ENCODE measurements at regions not wholly inside any gene's neighbourhood (a gene's known extent, or its start where the extent isn't known, plus 50 kb on each side); places are given as distances from the start of the nearest gene placed in this dataset.
"Not testable (repeated sequence)": the region's sequence is repeated elsewhere in the genome, so short reads cannot be mapped to it uniquely, and the experiment has no call there.

DNA sequence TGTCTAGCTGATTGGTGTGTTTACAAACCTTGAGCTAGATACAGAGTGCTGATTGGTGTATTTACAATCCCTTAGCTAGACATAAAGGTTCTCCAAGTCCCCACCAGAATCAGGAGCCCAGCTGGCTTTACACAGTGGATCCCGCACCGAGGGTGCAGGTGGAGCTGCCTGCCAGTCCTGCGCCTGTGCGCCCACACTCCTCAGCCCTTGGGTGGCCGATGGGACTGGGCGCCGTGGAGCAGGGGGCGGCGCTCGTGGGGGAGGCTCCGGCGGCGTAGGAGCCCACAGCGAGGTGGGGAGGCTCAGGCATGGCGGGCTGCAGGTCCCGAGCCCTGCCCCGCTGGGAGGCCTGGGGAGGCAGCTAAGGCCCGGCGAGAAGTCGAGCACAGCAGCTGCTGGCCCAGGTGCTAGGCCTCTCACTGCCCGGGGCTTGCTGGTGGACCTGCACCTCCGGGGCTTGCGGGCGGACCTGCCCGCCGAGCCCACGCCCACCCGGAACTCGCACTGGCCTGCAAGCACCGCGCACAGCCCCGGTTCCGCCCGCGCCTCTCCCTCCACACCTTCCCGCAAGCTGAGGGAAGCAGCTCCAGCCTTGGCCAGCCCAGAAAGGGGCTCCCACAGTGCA is 51.0 kb upstream of the CDYL start:
- H3K4me2 ChIP-seq (ENCODE audit: low read length); H3K36me3 ChIP-seq (ENCODE audit: insufficient read depth, low read length); H3K27ac ChIP-seq (ENCODE audit: low read depth, low read length, poor library complexity, severe bottlenecking); H3K9me3 ChIP-seq (ENCODE audit: low read length); H3K79me2 ChIP-seq (ENCODE audit: insufficient read depth, low read depth, low read length); H4K20me1 ChIP-seq (ENCODE audit: insufficient read depth, low read length); H3K9me2 ChIP-seq (ENCODE audit: insufficient read depth, low read length); DNase-seq (ENCODE audit: low spot score); intact Hi-C loops (cut with micrococcal nuclease; ENCODE audit: unreplicated experiment); CTCF ChIA-PET (ENCODE audit: unreplicated experiment); H3K4me1 ChIP-seq (ENCODE audit: insufficient read depth, low read length, poor library complexity, severe bottlenecking); H2AFZ ChIP-seq (ENCODE audit: low read length); H3K4me3 ChIP-seq (ENCODE audit: low read depth, low read length, poor library complexity, severe bottlenecking); BruUV-seq (replicated peaks): not testable (repeated sequence)
- POLR2A ChIA-PET: interaction anchor here (0.6 kb wide), 1 partner anchor 250 kb away, joined by 3 read pairs; no protein-coding TSS in a partner anchor

DNA sequence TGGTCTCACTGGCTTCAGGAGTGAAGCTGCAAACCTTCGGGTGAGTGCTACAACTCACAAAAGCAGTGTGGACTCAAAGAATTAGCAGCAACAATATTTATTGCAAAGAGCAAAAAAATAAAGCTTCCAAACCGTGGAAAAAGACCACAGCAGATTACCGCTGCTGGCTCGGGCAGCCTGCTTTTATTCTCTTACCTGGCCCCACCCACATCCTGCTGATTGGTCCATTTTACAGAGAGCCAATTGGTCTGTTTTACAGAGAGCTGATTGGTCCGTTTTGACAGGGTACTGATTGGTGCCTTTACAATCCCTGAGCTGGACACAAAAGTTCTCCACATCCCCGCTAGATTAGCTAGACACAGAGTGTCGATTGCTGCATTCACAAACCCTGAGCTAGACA is 51.5 kb upstream of the CDYL start:
- H3K9me2 ChIP-seq (ENCODE audit: insufficient read depth, low read length); H3K4me1 ChIP-seq (ENCODE audit: insufficient read depth, low read length, poor library complexity, severe bottlenecking); H3K4me2 ChIP-seq (ENCODE audit: low read length); BruUV-seq (replicated peaks); CTCF ChIA-PET (ENCODE audit: unreplicated experiment); H3K9me3 ChIP-seq (ENCODE audit: low read length); H3K4me3 ChIP-seq (ENCODE audit: low read depth, low read length, poor library complexity, severe bottlenecking); H2AFZ ChIP-seq (ENCODE audit: low read length); H3K36me3 ChIP-seq (ENCODE audit: insufficient read depth, low read length); H4K20me1 ChIP-seq (ENCODE audit: insufficient read depth, low read length); DNase-seq (ENCODE audit: low spot score); intact Hi-C loops (cut with micrococcal nuclease; ENCODE audit: unreplicated experiment); H3K27ac ChIP-seq (ENCODE audit: low read depth, low read length, poor library complexity, severe bottlenecking); H3K79me2 ChIP-seq (ENCODE audit: insufficient read depth, low read depth, low read length): not testable (repeated sequence)
- POLR2A ChIA-PET: interaction anchor here (0.6 kb wide), 1 partner anchor 251 kb away, joined by 3 read pairs; no protein-coding TSS in a partner anchor

DNA sequence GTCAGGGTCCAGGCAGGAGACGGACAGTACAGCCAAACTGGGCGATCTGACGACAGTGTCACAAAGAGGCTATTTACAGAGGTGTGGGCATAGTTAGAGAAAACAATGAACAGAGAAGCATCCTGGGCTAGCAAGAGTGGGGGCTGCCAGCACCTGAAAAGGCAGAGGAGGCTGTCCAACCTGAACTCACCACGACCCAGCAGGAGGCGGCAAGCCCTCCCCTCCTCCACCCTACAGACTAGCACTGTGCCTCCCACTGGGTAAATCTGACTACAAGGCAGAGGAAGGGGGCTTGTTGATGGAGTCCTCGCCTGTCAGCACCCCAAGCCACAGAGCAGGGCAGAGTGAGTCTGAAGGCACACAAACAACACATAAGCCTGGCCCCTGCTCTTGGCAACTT is 52.8 kb upstream of the CDYL start:
- no peak overlapping the region for H3K4me2 ChIP-seq (ENCODE audit: low read length)
- H3K36me3 ChIP-seq (ENCODE audit: insufficient read depth, low read length): no peaks in the 10 kb centered on the region
- no peak overlapping the region for H3K27ac ChIP-seq (ENCODE audit: low read depth, low read length, poor library complexity, severe bottlenecking)
- H4K20me1 ChIP-seq (ENCODE audit: insufficient read depth, low read length): no peaks in the 10 kb centered on the region
- no peak for TF ChIP-seq EZH2phosphoT487 (IDR thresholded peaks at IDR 0.05; ENCODE audit: borderline replicate concordance, low read depth, low read length)
- TF ChIP-seq, protein P1, sequence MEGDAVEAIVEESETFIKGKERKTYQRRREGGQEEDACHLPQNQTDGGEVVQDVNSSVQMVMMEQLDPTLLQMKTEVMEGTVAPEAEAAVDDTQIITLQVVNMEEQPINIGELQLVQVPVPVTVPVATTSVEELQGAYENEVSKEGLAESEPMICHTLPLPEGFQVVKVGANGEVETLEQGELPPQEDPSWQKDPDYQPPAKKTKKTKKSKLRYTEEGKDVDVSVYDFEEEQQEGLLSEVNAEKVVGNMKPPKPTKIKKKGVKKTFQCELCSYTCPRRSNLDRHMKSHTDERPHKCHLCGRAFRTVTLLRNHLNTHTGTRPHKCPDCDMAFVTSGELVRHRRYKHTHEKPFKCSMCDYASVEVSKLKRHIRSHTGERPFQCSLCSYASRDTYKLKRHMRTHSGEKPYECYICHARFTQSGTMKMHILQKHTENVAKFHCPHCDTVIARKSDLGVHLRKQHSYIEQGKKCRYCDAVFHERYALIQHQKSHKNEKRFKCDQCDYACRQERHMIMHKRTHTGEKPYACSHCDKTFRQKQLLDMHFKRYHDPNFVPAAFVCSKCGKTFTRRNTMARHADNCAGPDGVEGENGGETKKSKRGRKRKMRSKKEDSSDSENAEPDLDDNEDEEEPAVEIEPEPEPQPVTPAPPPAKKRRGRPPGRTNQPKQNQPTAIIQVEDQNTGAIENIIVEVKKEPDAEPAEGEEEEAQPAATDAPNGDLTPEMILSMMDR (conservative IDR thresholded peaks at IDR 0.05; ENCODE audit: low read length): no peak
- no peaks in the 10 kb centered on the region for H3K9me3 ChIP-seq (ENCODE audit: low read length)
- H3K9me2 ChIP-seq (ENCODE audit: insufficient read depth, low read length): no peaks in the 10 kb centered on the region
- H3K79me2 ChIP-seq (ENCODE audit: insufficient read depth, low read depth, low read length): no peaks in the 10 kb centered on the region
- intact Hi-C loops (cut with micrococcal nuclease; ENCODE audit: unreplicated experiment): no loop called here
- no TSS peak for BruUV-seq (replicated peaks)
- no peaks in the 10 kb centered on the region for H3K4me1 ChIP-seq (ENCODE audit: insufficient read depth, low read length, poor library complexity, severe bottlenecking)
- no peak overlapping the region for H3K4me3 ChIP-seq (ENCODE audit: low read depth, low read length, poor library complexity, severe bottlenecking)
- CTCF ChIA-PET (ENCODE audit: unreplicated experiment): no interaction called here
- POLR2A ChIA-PET: no interaction called here
- DNase-seq (ENCODE audit: low spot score): no peak
- no peak overlapping the region for H2AFZ ChIP-seq (ENCODE audit: low read length)

DNA sequence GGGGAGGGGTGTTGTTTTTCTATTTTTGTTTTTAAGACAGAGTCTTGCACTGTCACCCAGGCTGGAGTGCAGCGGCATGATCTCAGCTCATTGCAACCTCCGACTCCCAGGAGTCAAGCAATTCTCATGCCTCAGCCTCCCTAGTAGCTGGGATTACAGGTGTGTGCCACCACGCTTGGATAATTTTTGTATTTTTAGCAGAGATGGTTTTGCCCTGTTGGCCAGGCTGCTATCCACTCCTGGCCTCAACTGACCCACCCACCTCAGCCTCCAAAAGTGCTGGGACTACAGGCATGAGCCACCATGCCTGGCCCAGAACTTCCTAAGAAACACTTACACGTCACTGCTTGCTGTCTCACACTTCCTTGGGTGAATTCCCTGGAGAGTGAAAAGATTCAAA is 54.8 kb upstream of the CDYL start:
- H3K4me2 ChIP-seq (ENCODE audit: low read length); DNase-seq (ENCODE audit: low spot score); H2AFZ ChIP-seq (ENCODE audit: low read length); H3K4me3 ChIP-seq (ENCODE audit: low read depth, low read length, poor library complexity, severe bottlenecking); H4K20me1 ChIP-seq (ENCODE audit: insufficient read depth, low read length); BruUV-seq (replicated peaks); CTCF ChIA-PET (ENCODE audit: unreplicated experiment); H3K4me1 ChIP-seq (ENCODE audit: insufficient read depth, low read length, poor library complexity, severe bottlenecking); H3K9me3 ChIP-seq (ENCODE audit: low read length); H3K9me2 ChIP-seq (ENCODE audit: insufficient read depth, low read length); H3K36me3 ChIP-seq (ENCODE audit: insufficient read depth, low read length); H3K27ac ChIP-seq (ENCODE audit: low read depth, low read length, poor library complexity, severe bottlenecking); intact Hi-C loops (cut with micrococcal nuclease; ENCODE audit: unreplicated experiment); H3K79me2 ChIP-seq (ENCODE audit: insufficient read depth, low read depth, low read length): not testable (repeated sequence)
- POLR2A ChIA-PET: interaction anchor here (0.7 kb wide), 1 partner anchor 17 kb away, joined by 3 read pairs; no protein-coding TSS in a partner anchor
